ENCODE measurements at regions not wholly inside any gene's neighbourhood (a gene's known extent, or its start where the extent isn't known, plus 50 kb on each side); places are given as distances from the start of the nearest gene placed in this dataset.

GRCh38 chr3:166388321-166388720, 551.1 kb upstream of the BCHE start:
- DNase-seq (ENCODE audit: extremely low spot score, unreplicated experiment) = no peak
- Mint-ChIP-seq H3K4me1 (ENCODE audit: unreplicated experiment) (no peaks in the 10 kb centered on the region), H3K36me3 (ENCODE audit: unreplicated experiment) (no peaks in the 10 kb centered on the region), H3K9me3 (ENCODE audit: unreplicated experiment) (no peaks in the 10 kb centered on the region), H3K27ac (ENCODE audit: unreplicated experiment) (no peak overlapping the region), H3K27me3 (ENCODE audit: unreplicated experiment) (no peaks in the 10 kb centered on the region), H3K4me3 (ENCODE audit: unreplicated experiment) (no peak overlapping the region)
- TF ChIP-seq CTCF (IDR thresholded peaks at IDR 0.05) = no peak

GRCh38 chr3:166372571-166373106, 535.4 kb upstream of the BCHE start:
- no peak for TF ChIP-seq CTCF (IDR thresholded peaks at IDR 0.05)
- Mint-ChIP-seq H3K4me1 (ENCODE audit: unreplicated experiment) (peaks cover 7% of the 10 kb centered on the region), H3K9me3 (ENCODE audit: unreplicated experiment) (peaks cover 11% of the 10 kb centered on the region), H3K27me3 (ENCODE audit: unreplicated experiment) (peaks cover 3% of the 10 kb centered on the region), H3K4me3 (ENCODE audit: unreplicated experiment) (no peak overlapping the region), H3K27ac (ENCODE audit: unreplicated experiment) (no peak overlapping the region), H3K36me3 (ENCODE audit: unreplicated experiment) (no peaks in the 10 kb centered on the region)
- no peak for DNase-seq (ENCODE audit: extremely low spot score, unreplicated experiment)

- no peak for DNase-seq (ENCODE audit: extremely low spot score, unreplicated experiment)
- H3K4me3 Mint-ChIP-seq (ENCODE audit: unreplicated experiment) = no peak overlapping the region
These were observed 530.8 kb upstream of the BCHE start for GRCh38 chr3:166367947-166368533.

GRCh38 chr3:166362698-166363097, 525.5 kb upstream of the BCHE start:
- H3K4me3 Mint-ChIP-seq (ENCODE audit: unreplicated experiment) = no peak overlapping the region
- H3K36me3 Mint-ChIP-seq (ENCODE audit: unreplicated experiment) = no peaks in the 10 kb centered on the region
- H3K4me1 Mint-ChIP-seq (ENCODE audit: unreplicated experiment) = peaks cover 2% of the 10 kb centered on the region
- H3K27me3 Mint-ChIP-seq (ENCODE audit: unreplicated experiment) = no peaks in the 10 kb centered on the region
- TF ChIP-seq CTCF (IDR thresholded peaks at IDR 0.05) = no peak
- no peak for DNase-seq (ENCODE audit: extremely low spot score, unreplicated experiment)
- H3K27ac Mint-ChIP-seq (ENCODE audit: unreplicated experiment) = no peak overlapping the region
- no peaks in the 10 kb centered on the region for H3K9me3 Mint-ChIP-seq (ENCODE audit: unreplicated experiment)

More at GRCh38 chr3:166367947-166368533, 530.8 kb upstream of the BCHE start:
- no peak overlapping the region for H3K27ac Mint-ChIP-seq (ENCODE audit: unreplicated experiment)
- no peaks in the 10 kb centered on the region for H3K36me3 Mint-ChIP-seq (ENCODE audit: unreplicated experiment)
- H3K9me3 Mint-ChIP-seq (ENCODE audit: unreplicated experiment) = peaks cover 6% of the 10 kb centered on the region
- peaks cover 3% of the 10 kb centered on the region for H3K27me3 Mint-ChIP-seq (ENCODE audit: unreplicated experiment)
- H3K4me1 Mint-ChIP-seq (ENCODE audit: unreplicated experiment) = peaks cover 8% of the 10 kb centered on the region
- TF ChIP-seq CTCF (IDR thresholded peaks at IDR 0.05) = no peak

- H3K27me3 Mint-ChIP-seq (ENCODE audit: unreplicated experiment) = no peaks in the 10 kb centered on the region
- DNase-seq (ENCODE audit: extremely low spot score, unreplicated experiment) = no peak
- TF ChIP-seq CTCF (IDR thresholded peaks at IDR 0.05) = no peak
- H3K36me3 Mint-ChIP-seq (ENCODE audit: unreplicated experiment) = no peaks in the 10 kb centered on the region
- H3K4me3 Mint-ChIP-seq (ENCODE audit: unreplicated experiment) = no peak overlapping the region
- H3K27ac Mint-ChIP-seq (ENCODE audit: unreplicated experiment) = no peak overlapping the region
- no peaks in the 10 kb centered on the region for H3K9me3 Mint-ChIP-seq (ENCODE audit: unreplicated experiment)
- H3K4me1 Mint-ChIP-seq (ENCODE audit: unreplicated experiment) = no peaks in the 10 kb centered on the region
These were observed 523.5 kb upstream of the BCHE start for GRCh38 chr3:166360720-166361119.

All from osteocyte (in vitro differentiated cells).